Psoas muscle (tissue), 7 donors: ENCODE measurements at regions not wholly inside any gene's neighbourhood (a gene's known extent, or its start where the extent isn't known, plus 50 kb on each side); places are given as distances from the start of the nearest gene placed in this dataset.

Experiments used
- ATAC-seq, 4 donors: fragments of 200-7000 bp; cut with Tn5 transposase; one replicate each; pipeline ENCODE4 v1.9.1; 2020; ENCODE audit warnings: moderate library complexity in 3 of 4, mild to moderate bottlenecking in 2 of 4
- DNase-seq, 2 donors: peaks; one replicate each; pipeline ENCODE4 v3.0.0-alpha.2; 2020
- H3K27ac ChIP-seq: fragments of 200-600 bp; one replicate; pipeline ENCODE4 v1.8.0; 2022
- H3K27me3 ChIP-seq, 3 donors: fragments of 200-600 bp in 1 of 3; one replicate each; pipeline versions ENCODE4 v1.6.1 to v1.8.0; 2013 to 2022; ENCODE audit warnings: low read length in 2 of 3, mild to moderate bottlenecking in 2 of 3, moderate library complexity in 1 of 3; ENCODE audit not compliant: insufficient read depth in 3 of 3
- H3K36me3 ChIP-seq, 2 donors: fragments of 200-600 bp in 1 of 2; one replicate each; pipeline versions ENCODE4 v1.6.1 to v1.8.0; 2013 to 2022; ENCODE audit warnings: low read depth in 1 of 2, mild to moderate bottlenecking in 1 of 2, moderate library complexity in 1 of 2; ENCODE audit not compliant: insufficient read depth in 1 of 2
- H3K4me1 ChIP-seq: fragments of 200-600 bp; one replicate; pipeline ENCODE4 v1.8.0; 2022
- H3K4me3 ChIP-seq: fragments of 200-600 bp; one replicate; pipeline ENCODE4 v1.8.0; 2022; ENCODE audit warnings: mild to moderate bottlenecking
- H3K9me3 ChIP-seq: fragments of 200-600 bp; one replicate; pipeline ENCODE4 v1.8.0; 2022
- WGBS, 3 donors: extraction: QIAGEN DNeasy Blood & Tissue Kit; methylation state at CpG; one replicate each; pipeline versions ENCODE4 v1.1.6 to v1.1.7; 2013; 5-methylcytosine and 5-hydroxymethylcytosine counted together
- intact Hi-C, 2 donors: fragments of 100-400 bp; cut with DNase I; formaldehyde crosslinking; loops; one replicate each; pipeline versions ENCODE4 v1.11.0 to v1.14.2; 2022
- TF ChIP-seq, protein P1 (sequence below): fragments of 200-600 bp; IDR thresholded peaks from one replicate; pipeline ENCODE4 v1.8.0; 2022; ENCODE audit warnings: antibody characterized with exemption
- donor health status: healthy with polysubstance abuse.
- donor health status: DM: no; HTN: no; CAD: no; lungs with moderate emphysema.
- donor health status: Bipolar disorder and iron deficiency.
- donor health status: healthy.
- donor health status: DM: yes; HTN: yes; CAD: no.
- donor health status: DM: no; HTN: no; CAD: no.
- donor health status: DM: yes; HTN: yes; CAD: no.

DNA sequence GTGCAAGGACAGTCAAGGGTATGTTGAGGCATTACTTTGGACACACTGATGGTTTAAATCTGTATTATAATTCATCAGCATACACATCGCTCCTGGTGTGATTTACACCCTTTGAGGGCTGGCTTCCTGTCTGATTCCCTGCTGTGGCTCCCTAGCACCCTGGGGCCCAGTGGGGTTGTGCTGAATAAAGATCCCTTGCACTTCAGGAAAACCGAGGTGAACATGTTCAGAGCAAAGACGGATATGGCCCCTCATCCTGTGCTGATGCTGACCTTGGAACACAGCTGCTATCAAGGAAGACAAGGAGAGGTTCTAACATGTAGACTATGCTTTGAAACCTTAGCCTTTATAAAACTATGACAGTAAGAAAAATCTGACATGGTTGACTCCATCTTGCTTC is 84.6 kb upstream of the UNC5B start:
- no peak overlapping the region for H3K27ac ChIP-seq
- WGBS, 3 donors, result 83 to 87% (median 85%) methylated on average over 3 of the region's 3 CpGs
- DNase-seq (no peak), ATAC-seq (no peak)
- no peaks in the 10 kb centered on the region for H3K9me3 ChIP-seq
- H3K27me3 ChIP-seq, result no peaks in the 10 kb centered on the region
- no peaks in the 10 kb centered on the region for H3K36me3 ChIP-seq
- TF ChIP-seq, protein P1, sequence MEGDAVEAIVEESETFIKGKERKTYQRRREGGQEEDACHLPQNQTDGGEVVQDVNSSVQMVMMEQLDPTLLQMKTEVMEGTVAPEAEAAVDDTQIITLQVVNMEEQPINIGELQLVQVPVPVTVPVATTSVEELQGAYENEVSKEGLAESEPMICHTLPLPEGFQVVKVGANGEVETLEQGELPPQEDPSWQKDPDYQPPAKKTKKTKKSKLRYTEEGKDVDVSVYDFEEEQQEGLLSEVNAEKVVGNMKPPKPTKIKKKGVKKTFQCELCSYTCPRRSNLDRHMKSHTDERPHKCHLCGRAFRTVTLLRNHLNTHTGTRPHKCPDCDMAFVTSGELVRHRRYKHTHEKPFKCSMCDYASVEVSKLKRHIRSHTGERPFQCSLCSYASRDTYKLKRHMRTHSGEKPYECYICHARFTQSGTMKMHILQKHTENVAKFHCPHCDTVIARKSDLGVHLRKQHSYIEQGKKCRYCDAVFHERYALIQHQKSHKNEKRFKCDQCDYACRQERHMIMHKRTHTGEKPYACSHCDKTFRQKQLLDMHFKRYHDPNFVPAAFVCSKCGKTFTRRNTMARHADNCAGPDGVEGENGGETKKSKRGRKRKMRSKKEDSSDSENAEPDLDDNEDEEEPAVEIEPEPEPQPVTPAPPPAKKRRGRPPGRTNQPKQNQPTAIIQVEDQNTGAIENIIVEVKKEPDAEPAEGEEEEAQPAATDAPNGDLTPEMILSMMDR, result no peak
- H3K4me3 ChIP-seq, result no peak overlapping the region
- no peaks in the 10 kb centered on the region for H3K4me1 ChIP-seq
- intact Hi-C loops, result no loop called here

DNA sequence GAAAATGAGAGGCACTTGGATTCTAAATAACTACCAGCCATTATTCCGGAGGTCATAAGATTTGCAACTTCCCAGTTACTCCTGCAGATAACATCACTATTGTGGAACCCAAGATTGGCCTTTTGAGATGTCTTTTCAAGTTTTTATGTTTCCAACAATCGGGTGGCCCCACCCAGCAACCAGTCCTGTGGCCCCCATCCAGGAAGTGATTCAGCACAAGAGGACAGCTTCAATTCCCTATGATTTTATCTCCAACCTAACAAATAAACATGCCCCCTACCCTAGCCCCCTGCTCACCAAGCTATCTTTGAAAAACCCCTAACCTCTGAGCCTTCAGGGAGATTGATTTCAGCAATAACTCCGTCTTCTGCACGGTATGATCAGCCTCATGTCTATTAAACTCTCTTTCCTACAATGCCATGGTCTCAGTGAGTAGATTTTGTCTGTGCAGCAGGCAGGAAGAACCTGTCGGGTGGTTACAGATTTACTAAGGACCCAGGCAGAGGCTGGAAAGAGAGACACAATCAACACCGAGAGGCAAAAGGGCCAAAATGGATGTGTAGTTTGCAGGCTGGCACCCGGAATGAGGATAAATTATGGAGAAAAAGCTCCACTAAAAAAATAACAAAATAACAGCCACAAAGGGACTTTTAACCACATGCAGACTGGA is 83.9 kb upstream of the UNC5B start:
- intact Hi-C loops, result no loop called here
- H3K9me3 ChIP-seq, result no peaks in the 10 kb centered on the region
- WGBS, 3 donors, result 54 to 58% (median 56%) methylated on average over 7 of the region's 7 CpGs
- no peaks in the 10 kb centered on the region for H3K36me3 ChIP-seq
- no peaks in the 10 kb centered on the region for H3K4me1 ChIP-seq
- H3K27ac ChIP-seq, result no peak overlapping the region
- DNase-seq (no peak), ATAC-seq (no peak)
- H3K4me3 ChIP-seq, result no peak overlapping the region
- H3K27me3 ChIP-seq, result no peaks in the 10 kb centered on the region
- TF ChIP-seq, protein P1, result no peak

DNA sequence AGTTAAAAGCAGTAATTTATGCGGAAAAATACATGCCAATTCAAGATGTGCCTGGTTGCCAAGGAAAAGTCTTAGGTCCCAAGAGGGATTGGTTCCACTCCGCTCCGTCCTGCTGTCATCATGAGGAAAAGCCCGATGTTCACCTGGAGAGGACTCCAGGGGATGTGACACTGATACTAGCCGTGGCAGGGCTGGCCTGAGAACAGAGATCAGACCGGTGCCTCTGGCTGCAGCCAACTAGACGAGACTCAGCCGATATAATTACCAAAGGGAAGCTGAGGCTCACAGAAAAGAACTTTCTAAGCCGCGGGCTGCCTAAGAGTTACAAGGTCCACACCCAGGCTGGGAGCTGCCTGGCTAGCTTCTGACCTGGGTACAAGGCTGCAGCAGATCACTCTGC is 81.3 kb upstream of the UNC5B start:
- Histone ChIP-seq H3K4me3 (no peak overlapping the region), H3K9me3 (no peaks in the 10 kb centered on the region), H3K27ac (no peak overlapping the region), H3K36me3 (no peaks in the 10 kb centered on the region), H3K4me1 (no peaks in the 10 kb centered on the region), H3K27me3 (no peaks in the 10 kb centered on the region)
- ATAC-seq (no peak), DNase-seq (no peak)
- WGBS, 3 donors, result 74 to 83% (median 81%) methylated on average over 10 of the region's 10 CpGs
- TF ChIP-seq, protein P1, result no peak
- intact Hi-C loops, result no loop called here

DNA sequence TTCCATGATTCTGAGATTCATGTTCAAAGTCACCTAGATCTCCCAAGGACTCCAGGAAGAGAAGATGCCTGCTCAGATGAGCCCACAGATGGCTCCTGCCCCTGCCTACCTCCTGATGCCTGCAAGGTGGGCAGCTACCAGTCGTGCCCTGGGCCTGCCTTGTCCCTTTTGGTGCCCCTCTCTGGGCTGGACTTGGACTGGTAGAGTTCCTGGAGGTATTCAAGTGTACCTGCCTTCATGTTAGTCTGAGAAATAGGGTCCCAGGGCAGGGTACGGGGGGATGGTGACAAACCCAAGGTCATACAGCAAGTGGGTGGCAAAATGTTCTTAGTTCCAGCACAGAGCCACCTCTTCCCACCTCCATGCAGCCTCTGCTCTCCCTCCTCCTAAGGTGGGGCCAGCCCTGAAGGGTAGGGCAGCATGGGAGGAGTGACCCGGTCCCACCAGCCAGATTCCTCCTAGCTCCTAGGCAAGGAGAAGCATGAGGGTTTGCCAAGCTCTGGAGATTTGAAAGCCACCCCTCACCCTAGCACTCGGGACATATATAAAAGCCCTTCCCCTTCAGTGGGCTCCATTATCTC is 80.8 kb upstream of the UNC5B start:
- 89 to 94% (median 93%) methylated on average over 4 of the region's 4 CpGs for WGBS, 3 donors
- Histone ChIP-seq H3K27me3 (no peaks in the 10 kb centered on the region), H3K27ac (no peak overlapping the region), H3K4me3 (no peak overlapping the region), H3K4me1 (no peaks in the 10 kb centered on the region), H3K36me3 (no peaks in the 10 kb centered on the region), H3K9me3 (no peaks in the 10 kb centered on the region)
- intact Hi-C loops, result no loop called here
- DNase-seq (no peak), ATAC-seq (no peak)
- TF ChIP-seq, protein P1, result no peak
